Liver (tissue), 8 donors: ENCODE measurements at regions not wholly inside any gene's neighbourhood (a gene's known extent, or its start where the extent isn't known, plus 50 kb on each side); places are given as distances from the start of the nearest gene placed in this dataset.

Experiments used
- DNase-seq: peaks from one replicate; pipeline ENCODE4 v3.0.0-alpha.2; 2017; ENCODE audit warnings: low spot score
- H3K27ac ChIP-seq, 2 donors: one replicate each; pipeline ENCODE4 v1.7.0; 2013; ENCODE audit warnings: inconsistent platforms in 2 of 2, low read length in 2 of 2, control low read depth in 1 of 2, low read depth in 1 of 2, mild to moderate bottlenecking in 1 of 2
- H3K27me3 ChIP-seq, 4 donors: one replicate each; pipeline versions ENCODE4 v1.6.1 to v1.7.0; 2013; ENCODE audit warnings: low read length in 3 of 4, inconsistent platforms in 1 of 4, mild to moderate bottlenecking in 1 of 4, moderate library complexity in 1 of 4; ENCODE audit not compliant: control insufficient read depth in 4 of 4, insufficient read depth in 4 of 4
- H3K36me3 ChIP-seq, 4 donors: one replicate each; pipeline versions ENCODE4 v1.6.1 to v1.7.0; 2013; ENCODE audit warnings: low read length in 3 of 4, mild to moderate bottlenecking in 3 of 4, low read depth in 1 of 4, moderate library complexity in 1 of 4; ENCODE audit not compliant: control insufficient read depth in 4 of 4, insufficient read depth in 3 of 4
- H3K4me1 ChIP-seq, 4 donors: one replicate each; pipeline versions ENCODE4 v1.6.1 to v1.7.0; 2013; ENCODE audit warnings: low read length in 3 of 4, mild to moderate bottlenecking in 3 of 4, moderate library complexity in 1 of 4; ENCODE audit not compliant: control insufficient read depth in 4 of 4, insufficient read depth in 4 of 4
- H3K4me3 ChIP-seq, 3 donors: one replicate each; pipeline versions ENCODE4 v1.6.1 to v1.7.0; 2013; ENCODE audit warnings: low read length in 3 of 3, control low read depth in 1 of 3, low read depth in 1 of 3, mild to moderate bottlenecking in 1 of 3
- H3K9ac ChIP-seq, 2 donors: one replicate each; pipeline ENCODE4 v1.7.0; 2013; ENCODE audit warnings: low read length in 2 of 2, mild to moderate bottlenecking in 2 of 2, moderate library complexity in 2 of 2, control low read depth in 1 of 2, low read depth in 1 of 2
- H3K9me3 ChIP-seq, 4 donors: one replicate each; pipeline versions ENCODE4 v1.6.1 to v1.7.0; 2013; ENCODE audit warnings: low read length in 3 of 4; ENCODE audit not compliant: control insufficient read depth in 4 of 4
- EGR1 ChIP-seq, 2 donors: IDR thresholded peaks; 2 replicates each; pipeline ENCODE4 v1.6.1; 2016 to 2018; ENCODE audit warnings: antibody characterized with exemption in 2 of 2, low read depth in 2 of 2
- FOXA1 ChIP-seq: IDR thresholded peaks from 2 replicates; pipeline ENCODE4 v1.6.1; 2016; ENCODE audit warnings: antibody characterized with exemption
- FOXA2 ChIP-seq: IDR thresholded peaks from 2 replicates; pipeline ENCODE4 v1.6.1; 2016; ENCODE audit warnings: antibody characterized with exemption
- GABPA ChIP-seq, 2 donors: IDR thresholded peaks in 1 of 2; conservative IDR thresholded peaks in 1 of 2; 2 replicates each; pipeline ENCODE4 v1.6.1; 2016; ENCODE audit warnings: antibody characterized with exemption in 2 of 2, mild to moderate bottlenecking in 1 of 2, moderate library complexity in 1 of 2
- HNF4A ChIP-seq, 2 donors: conservative IDR thresholded peaks; 2 replicates each; pipeline ENCODE4 v1.6.1; 2016; ENCODE audit warnings: antibody characterized with exemption in 2 of 2, mild to moderate bottlenecking in 2 of 2
- HNF4G ChIP-seq: IDR thresholded peaks from 2 replicates; pipeline ENCODE4 v1.6.1; 2016; ENCODE audit warnings: antibody characterized with exemption
- JUND ChIP-seq, 2 donors: IDR thresholded peaks; 2 replicates each; pipeline ENCODE4 v1.6.1; 2016; ENCODE audit warnings: antibody characterized with exemption in 2 of 2
- NR2F2 ChIP-seq: IDR thresholded peaks from 2 replicates; pipeline ENCODE4 v1.6.1; 2016; ENCODE audit warnings: antibody characterized with exemption
- RAD21 ChIP-seq, 2 donors: IDR thresholded peaks; 2 replicates each; pipeline ENCODE4 v1.6.1; 2016; ENCODE audit warnings: antibody characterized with exemption in 2 of 2, mild to moderate bottlenecking in 2 of 2
- RXRA ChIP-seq, 2 donors: IDR thresholded peaks; 2 replicates each; pipeline ENCODE4 v1.6.1; 2017 to 2018; ENCODE audit warnings: antibody characterized with exemption in 2 of 2, mild to moderate bottlenecking in 1 of 2
- SP1 ChIP-seq: IDR thresholded peaks from 2 replicates; pipeline ENCODE4 v1.6.1; 2018; ENCODE audit warnings: antibody characterized with exemption, mild to moderate bottlenecking
- TAF1 ChIP-seq: conservative IDR thresholded peaks from 2 replicates; pipeline ENCODE4 v1.6.1; 2016; ENCODE audit warnings: antibody characterized with exemption, mild to moderate bottlenecking
- YY1 ChIP-seq: IDR thresholded peaks from 2 replicates; pipeline ENCODE4 v1.6.1; 2016; ENCODE audit warnings: antibody characterized with exemption, mild to moderate bottlenecking
- WGBS: extraction: QIAGEN DNeasy Blood & Tissue Kit; methylation state at CpG from one replicate; pipeline ENCODE4 v1.1.7; 2013; 5-methylcytosine and 5-hydroxymethylcytosine counted together
- TF ChIP-seq, protein P1 (sequence below): IDR thresholded peaks from 2 replicates; pipeline ENCODE4 v1.6.1; 2016; ENCODE audit warnings: antibody characterized with exemption
- TF ChIP-seq, protein P2 (sequence below): fragments of 150-350 bp; IDR thresholded peaks from 2 replicates; pipeline ENCODE4 v1.5.1; 2017; ENCODE audit warnings: improper control_type of control experiment, low read depth, low read length; ENCODE audit not compliant: missing input control
- TF ChIP-seq, protein P3 (sequence below): IDR thresholded peaks from 2 replicates; pipeline ENCODE4 v1.6.1; 2016; ENCODE audit warnings: antibody characterized with exemption
- TF ChIP-seq, protein P4 (sequence below): IDR thresholded peaks from 2 replicates; pipeline ENCODE4 v1.6.1; 2016; ENCODE audit warnings: antibody characterized with exemption
- TF ChIP-seq, protein P5 (sequence below): IDR thresholded peaks from 2 replicates; pipeline ENCODE4 v1.6.1; 2016; ENCODE audit warnings: antibody characterized with exemption, mild to moderate bottlenecking
- donor health status: healthy.
- donor health status: healthy.
- donor health status: healthy.
- donor health status: healthy.
- donor health status: healthy.

DNA sequence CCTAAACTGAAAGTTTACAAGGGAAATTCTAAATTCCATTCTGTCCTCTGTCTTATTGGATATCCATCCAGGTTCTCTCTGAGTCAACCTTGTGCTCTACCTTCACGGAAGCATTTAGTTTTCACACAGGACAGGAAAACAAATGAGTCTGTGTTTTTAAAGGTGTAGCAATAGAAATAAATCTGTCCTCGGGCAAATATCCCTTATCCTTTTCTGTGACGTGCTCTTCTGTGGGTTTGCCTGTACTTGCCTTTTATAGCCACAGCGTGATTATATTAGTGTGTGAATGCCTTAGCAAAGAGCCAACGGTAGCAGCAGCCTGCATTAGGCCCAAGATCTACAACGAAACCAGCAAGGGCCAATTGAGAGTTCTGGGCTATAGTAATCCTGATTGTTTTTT lies 127.2 kb upstream of the PLSCR5 start:
- Histone ChIP-seq H3K9ac (no peak overlapping the region), H3K9me3 (no peaks in the 10 kb centered on the region), H3K27me3 (no peaks in the 10 kb centered on the region), H3K4me1 (no peaks in the 10 kb centered on the region), H3K27ac (no peak overlapping the region), H3K4me3 (no peak overlapping the region), H3K36me3 (no peaks in the 10 kb centered on the region)
- WGBS, result 83% methylated on average over 6 of the region's 6 CpGs
- no peak for TF ChIP-seq EGR1 (IDR thresholded peaks at IDR 0.05; ENCODE audit: low read depth in 2 of 2)
- TF ChIP-seq, protein P1, sequence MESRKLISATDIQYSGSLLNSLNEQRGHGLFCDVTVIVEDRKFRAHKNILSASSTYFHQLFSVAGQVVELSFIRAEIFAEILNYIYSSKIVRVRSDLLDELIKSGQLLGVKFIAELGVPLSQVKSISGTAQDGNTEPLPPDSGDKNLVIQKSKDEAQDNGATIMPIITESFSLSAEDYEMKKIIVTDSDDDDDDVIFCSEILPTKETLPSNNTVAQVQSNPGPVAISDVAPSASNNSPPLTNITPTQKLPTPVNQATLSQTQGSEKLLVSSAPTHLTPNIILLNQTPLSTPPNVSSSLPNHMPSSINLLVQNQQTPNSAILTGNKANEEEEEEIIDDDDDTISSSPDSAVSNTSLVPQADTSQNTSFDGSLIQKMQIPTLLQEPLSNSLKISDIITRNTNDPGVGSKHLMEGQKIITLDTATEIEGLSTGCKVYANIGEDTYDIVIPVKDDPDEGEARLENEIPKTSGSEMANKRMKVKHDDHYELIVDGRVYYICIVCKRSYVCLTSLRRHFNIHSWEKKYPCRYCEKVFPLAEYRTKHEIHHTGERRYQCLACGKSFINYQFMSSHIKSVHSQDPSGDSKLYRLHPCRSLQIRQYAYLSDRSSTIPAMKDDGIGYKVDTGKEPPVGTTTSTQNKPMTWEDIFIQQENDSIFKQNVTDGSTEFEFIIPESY, result no peak
- TF ChIP-seq YY1, result no peak
- no peak for DNase-seq

DNA sequence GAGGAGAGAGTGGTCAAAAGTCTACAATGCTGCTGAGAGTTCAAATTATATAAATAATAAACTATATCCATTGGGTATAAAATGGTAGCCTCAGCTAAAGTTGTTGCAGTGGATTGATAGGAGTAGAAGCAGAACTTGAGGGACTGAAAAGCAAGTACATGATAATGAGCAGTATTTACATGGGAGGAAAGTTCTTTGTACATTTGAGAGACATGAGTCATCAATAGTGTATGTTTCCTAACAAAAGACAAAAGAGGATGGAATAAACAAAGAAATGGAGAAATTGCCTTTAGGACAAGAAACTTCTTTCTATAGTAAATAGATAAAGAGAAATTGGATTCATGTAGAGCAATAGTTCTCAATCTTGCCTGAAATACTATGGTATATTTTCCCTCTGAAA lies 110.0 kb upstream of the PLSCR5 start:
- no peaks in the 10 kb centered on the region for H3K36me3 ChIP-seq
- DNase-seq, result no peak
- H3K27ac ChIP-seq, result no peak overlapping the region
- no peak overlapping the region for H3K4me3 ChIP-seq
- H3K4me1 ChIP-seq, result no peaks in the 10 kb centered on the region
- no peaks in the 10 kb centered on the region for H3K27me3 ChIP-seq
- H3K9ac ChIP-seq, result no peak overlapping the region
- H3K9me3 ChIP-seq, result no peaks in the 10 kb centered on the region
- TF ChIP-seq YY1 (no peak), RXRA (IDR thresholded peaks at IDR 0.05) (no peak), FOXA2 (no peak), JUND (IDR thresholded peaks at IDR 0.05) (no peak), HNF4A (conservative IDR thresholded peaks at IDR 0.05) (no peak), SP1 (no peak), TAF1 (no peak), EGR1 (IDR thresholded peaks at IDR 0.05; ENCODE audit: low read depth in 2 of 2) (no peak), FOXA1 (no peak), RAD21 (IDR thresholded peaks at IDR 0.05) (no peak), NR2F2 (no peak), HNF4G (no peak), GABPA (IDR thresholded peaks at IDR 0.05 in 1 of 2, conservative IDR thresholded peaks at IDR 0.05 in 1 of 2) (no peak)
- TF ChIP-seq, protein P2, sequence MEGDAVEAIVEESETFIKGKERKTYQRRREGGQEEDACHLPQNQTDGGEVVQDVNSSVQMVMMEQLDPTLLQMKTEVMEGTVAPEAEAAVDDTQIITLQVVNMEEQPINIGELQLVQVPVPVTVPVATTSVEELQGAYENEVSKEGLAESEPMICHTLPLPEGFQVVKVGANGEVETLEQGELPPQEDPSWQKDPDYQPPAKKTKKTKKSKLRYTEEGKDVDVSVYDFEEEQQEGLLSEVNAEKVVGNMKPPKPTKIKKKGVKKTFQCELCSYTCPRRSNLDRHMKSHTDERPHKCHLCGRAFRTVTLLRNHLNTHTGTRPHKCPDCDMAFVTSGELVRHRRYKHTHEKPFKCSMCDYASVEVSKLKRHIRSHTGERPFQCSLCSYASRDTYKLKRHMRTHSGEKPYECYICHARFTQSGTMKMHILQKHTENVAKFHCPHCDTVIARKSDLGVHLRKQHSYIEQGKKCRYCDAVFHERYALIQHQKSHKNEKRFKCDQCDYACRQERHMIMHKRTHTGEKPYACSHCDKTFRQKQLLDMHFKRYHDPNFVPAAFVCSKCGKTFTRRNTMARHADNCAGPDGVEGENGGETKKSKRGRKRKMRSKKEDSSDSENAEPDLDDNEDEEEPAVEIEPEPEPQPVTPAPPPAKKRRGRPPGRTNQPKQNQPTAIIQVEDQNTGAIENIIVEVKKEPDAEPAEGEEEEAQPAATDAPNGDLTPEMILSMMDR, result no peak
- TF ChIP-seq, protein P3, sequence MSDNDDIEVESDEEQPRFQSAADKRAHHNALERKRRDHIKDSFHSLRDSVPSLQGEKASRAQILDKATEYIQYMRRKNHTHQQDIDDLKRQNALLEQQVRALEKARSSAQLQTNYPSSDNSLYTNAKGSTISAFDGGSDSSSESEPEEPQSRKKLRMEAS, result no peak
- TF ChIP-seq, protein P4, sequence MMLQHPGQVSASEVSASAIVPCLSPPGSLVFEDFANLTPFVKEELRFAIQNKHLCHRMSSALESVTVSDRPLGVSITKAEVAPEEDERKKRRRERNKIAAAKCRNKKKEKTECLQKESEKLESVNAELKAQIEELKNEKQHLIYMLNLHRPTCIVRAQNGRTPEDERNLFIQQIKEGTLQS, result no peak
- TF ChIP-seq, protein P5, sequence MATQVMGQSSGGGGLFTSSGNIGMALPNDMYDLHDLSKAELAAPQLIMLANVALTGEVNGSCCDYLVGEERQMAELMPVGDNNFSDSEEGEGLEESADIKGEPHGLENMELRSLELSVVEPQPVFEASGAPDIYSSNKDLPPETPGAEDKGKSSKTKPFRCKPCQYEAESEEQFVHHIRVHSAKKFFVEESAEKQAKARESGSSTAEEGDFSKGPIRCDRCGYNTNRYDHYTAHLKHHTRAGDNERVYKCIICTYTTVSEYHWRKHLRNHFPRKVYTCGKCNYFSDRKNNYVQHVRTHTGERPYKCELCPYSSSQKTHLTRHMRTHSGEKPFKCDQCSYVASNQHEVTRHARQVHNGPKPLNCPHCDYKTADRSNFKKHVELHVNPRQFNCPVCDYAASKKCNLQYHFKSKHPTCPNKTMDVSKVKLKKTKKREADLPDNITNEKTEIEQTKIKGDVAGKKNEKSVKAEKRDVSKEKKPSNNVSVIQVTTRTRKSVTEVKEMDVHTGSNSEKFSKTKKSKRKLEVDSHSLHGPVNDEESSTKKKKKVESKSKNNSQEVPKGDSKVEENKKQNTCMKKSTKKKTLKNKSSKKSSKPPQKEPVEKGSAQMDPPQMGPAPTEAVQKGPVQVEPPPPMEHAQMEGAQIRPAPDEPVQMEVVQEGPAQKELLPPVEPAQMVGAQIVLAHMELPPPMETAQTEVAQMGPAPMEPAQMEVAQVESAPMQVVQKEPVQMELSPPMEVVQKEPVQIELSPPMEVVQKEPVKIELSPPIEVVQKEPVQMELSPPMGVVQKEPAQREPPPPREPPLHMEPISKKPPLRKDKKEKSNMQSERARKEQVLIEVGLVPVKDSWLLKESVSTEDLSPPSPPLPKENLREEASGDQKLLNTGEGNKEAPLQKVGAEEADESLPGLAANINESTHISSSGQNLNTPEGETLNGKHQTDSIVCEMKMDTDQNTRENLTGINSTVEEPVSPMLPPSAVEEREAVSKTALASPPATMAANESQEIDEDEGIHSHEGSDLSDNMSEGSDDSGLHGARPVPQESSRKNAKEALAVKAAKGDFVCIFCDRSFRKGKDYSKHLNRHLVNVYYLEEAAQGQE, result no peak
